Liver (tissue), 8 donors: ENCODE measurements at regions not wholly inside any gene's neighbourhood (a gene's known extent, or its start where the extent isn't known, plus 50 kb on each side); places are given as distances from the start of the nearest gene placed in this dataset.

Experiments used
- DNase-seq: peaks from one replicate; pipeline ENCODE4 v3.0.0-alpha.2; 2017; ENCODE audit warnings: low spot score
- H3K27ac ChIP-seq, 2 donors: one replicate each; pipeline ENCODE4 v1.7.0; 2013; ENCODE audit warnings: inconsistent platforms in 2 of 2, low read length in 2 of 2, control low read depth in 1 of 2, low read depth in 1 of 2, mild to moderate bottlenecking in 1 of 2
- H3K27me3 ChIP-seq, 4 donors: one replicate each; pipeline versions ENCODE4 v1.6.1 to v1.7.0; 2013; ENCODE audit warnings: low read length in 3 of 4, inconsistent platforms in 1 of 4, mild to moderate bottlenecking in 1 of 4, moderate library complexity in 1 of 4; ENCODE audit not compliant: control insufficient read depth in 4 of 4, insufficient read depth in 4 of 4
- H3K36me3 ChIP-seq, 4 donors: one replicate each; pipeline versions ENCODE4 v1.6.1 to v1.7.0; 2013; ENCODE audit warnings: low read length in 3 of 4, mild to moderate bottlenecking in 3 of 4, low read depth in 1 of 4, moderate library complexity in 1 of 4; ENCODE audit not compliant: control insufficient read depth in 4 of 4, insufficient read depth in 3 of 4
- H3K4me1 ChIP-seq, 4 donors: one replicate each; pipeline versions ENCODE4 v1.6.1 to v1.7.0; 2013; ENCODE audit warnings: low read length in 3 of 4, mild to moderate bottlenecking in 3 of 4, moderate library complexity in 1 of 4; ENCODE audit not compliant: control insufficient read depth in 4 of 4, insufficient read depth in 4 of 4
- H3K4me3 ChIP-seq, 3 donors: one replicate each; pipeline versions ENCODE4 v1.6.1 to v1.7.0; 2013; ENCODE audit warnings: low read length in 3 of 3, control low read depth in 1 of 3, low read depth in 1 of 3, mild to moderate bottlenecking in 1 of 3
- H3K9ac ChIP-seq, 2 donors: one replicate each; pipeline ENCODE4 v1.7.0; 2013; ENCODE audit warnings: low read length in 2 of 2, mild to moderate bottlenecking in 2 of 2, moderate library complexity in 2 of 2, control low read depth in 1 of 2, low read depth in 1 of 2
- H3K9me3 ChIP-seq, 4 donors: one replicate each; pipeline versions ENCODE4 v1.6.1 to v1.7.0; 2013; ENCODE audit warnings: low read length in 3 of 4; ENCODE audit not compliant: control insufficient read depth in 4 of 4
- EGR1 ChIP-seq, 2 donors: IDR thresholded peaks; 2 replicates each; pipeline ENCODE4 v1.6.1; 2016 to 2018; ENCODE audit warnings: antibody characterized with exemption in 2 of 2, low read depth in 2 of 2
- FOXA1 ChIP-seq: IDR thresholded peaks from 2 replicates; pipeline ENCODE4 v1.6.1; 2016; ENCODE audit warnings: antibody characterized with exemption
- FOXA2 ChIP-seq: IDR thresholded peaks from 2 replicates; pipeline ENCODE4 v1.6.1; 2016; ENCODE audit warnings: antibody characterized with exemption
- GABPA ChIP-seq, 2 donors: IDR thresholded peaks in 1 of 2; conservative IDR thresholded peaks in 1 of 2; 2 replicates each; pipeline ENCODE4 v1.6.1; 2016; ENCODE audit warnings: antibody characterized with exemption in 2 of 2, mild to moderate bottlenecking in 1 of 2, moderate library complexity in 1 of 2
- HNF4G ChIP-seq: IDR thresholded peaks from 2 replicates; pipeline ENCODE4 v1.6.1; 2016; ENCODE audit warnings: antibody characterized with exemption
- JUND ChIP-seq, 2 donors: IDR thresholded peaks; 2 replicates each; pipeline ENCODE4 v1.6.1; 2016; ENCODE audit warnings: antibody characterized with exemption in 2 of 2
- NR2F2 ChIP-seq: IDR thresholded peaks from 2 replicates; pipeline ENCODE4 v1.6.1; 2016; ENCODE audit warnings: antibody characterized with exemption
- RAD21 ChIP-seq, 2 donors: IDR thresholded peaks; 2 replicates each; pipeline ENCODE4 v1.6.1; 2016; ENCODE audit warnings: antibody characterized with exemption in 2 of 2, mild to moderate bottlenecking in 2 of 2
- RXRA ChIP-seq, 2 donors: IDR thresholded peaks; 2 replicates each; pipeline ENCODE4 v1.6.1; 2017 to 2018; ENCODE audit warnings: antibody characterized with exemption in 2 of 2, mild to moderate bottlenecking in 1 of 2
- SP1 ChIP-seq: IDR thresholded peaks from 2 replicates; pipeline ENCODE4 v1.6.1; 2018; ENCODE audit warnings: antibody characterized with exemption, mild to moderate bottlenecking
- YY1 ChIP-seq: IDR thresholded peaks from 2 replicates; pipeline ENCODE4 v1.6.1; 2016; ENCODE audit warnings: antibody characterized with exemption, mild to moderate bottlenecking
- WGBS: extraction: QIAGEN DNeasy Blood & Tissue Kit; methylation state at CpG from one replicate; pipeline ENCODE4 v1.1.7; 2013; 5-methylcytosine and 5-hydroxymethylcytosine counted together
- TF ChIP-seq, protein P1 (sequence below): IDR thresholded peaks from 2 replicates; pipeline ENCODE4 v1.6.1; 2016; ENCODE audit warnings: antibody characterized with exemption
- TF ChIP-seq, protein P2 (sequence below): IDR thresholded peaks from 2 replicates; pipeline ENCODE4 v1.6.1; 2016; ENCODE audit warnings: antibody characterized with exemption
- TF ChIP-seq, protein P3 (sequence below): IDR thresholded peaks from 2 replicates; pipeline ENCODE4 v1.6.1; 2016; ENCODE audit warnings: antibody characterized with exemption
- TF ChIP-seq, protein P4 (sequence below): fragments of 150-350 bp; IDR thresholded peaks from 2 replicates; pipeline ENCODE4 v1.5.1; 2017; ENCODE audit warnings: improper control_type of control experiment, low read depth, low read length; ENCODE audit not compliant: missing input control
- TF ChIP-seq, protein P5 (sequence below): IDR thresholded peaks from 2 replicates; pipeline ENCODE4 v1.6.1; 2016; ENCODE audit warnings: antibody characterized with exemption, mild to moderate bottlenecking
- donor health status: healthy.
- donor health status: healthy.
- donor health status: healthy.
- donor health status: healthy.
- donor health status: healthy.

DNA sequence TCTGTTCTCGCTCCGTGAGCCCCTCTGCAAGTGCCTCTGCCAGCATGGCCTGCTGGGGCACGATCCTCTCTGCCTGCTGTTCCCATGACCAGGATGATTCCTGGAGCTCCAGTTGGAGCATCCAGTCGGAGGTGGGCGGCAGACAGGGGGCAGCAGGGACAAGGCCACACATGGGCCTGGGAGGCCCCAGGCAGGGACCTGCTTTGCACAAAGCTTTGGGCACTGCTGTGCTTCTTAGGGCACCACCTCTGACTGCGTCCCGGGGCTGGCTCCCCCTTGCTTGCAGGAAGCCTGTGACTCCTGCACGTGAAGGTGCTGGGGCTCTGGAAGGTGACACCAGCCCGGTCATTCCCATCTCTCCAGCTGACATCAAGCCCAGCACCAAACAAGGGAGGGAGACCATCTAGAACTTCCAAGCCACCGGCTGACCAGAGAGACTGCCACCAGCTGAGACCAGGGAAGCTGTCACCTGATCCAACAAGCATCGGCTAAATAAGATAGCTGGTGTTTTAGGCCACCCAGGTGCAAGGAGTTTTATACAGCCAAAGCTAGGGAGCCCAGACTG, 174.8 kb upstream of the FOXD4L5 start:
- Histone ChIP-seq H3K9me3 (no peaks in the 10 kb centered on the region), H3K27me3 (no peaks in the 10 kb centered on the region), H3K36me3 (no peaks in the 10 kb centered on the region), H3K4me1 (no peaks in the 10 kb centered on the region), H3K9ac (no peak overlapping the region), H3K4me3 (no peak overlapping the region), H3K27ac (no peak overlapping the region)
- TF ChIP-seq, protein P1, sequence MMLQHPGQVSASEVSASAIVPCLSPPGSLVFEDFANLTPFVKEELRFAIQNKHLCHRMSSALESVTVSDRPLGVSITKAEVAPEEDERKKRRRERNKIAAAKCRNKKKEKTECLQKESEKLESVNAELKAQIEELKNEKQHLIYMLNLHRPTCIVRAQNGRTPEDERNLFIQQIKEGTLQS, result no peak
- TF ChIP-seq SP1, result no peak
- TF ChIP-seq, protein P2, sequence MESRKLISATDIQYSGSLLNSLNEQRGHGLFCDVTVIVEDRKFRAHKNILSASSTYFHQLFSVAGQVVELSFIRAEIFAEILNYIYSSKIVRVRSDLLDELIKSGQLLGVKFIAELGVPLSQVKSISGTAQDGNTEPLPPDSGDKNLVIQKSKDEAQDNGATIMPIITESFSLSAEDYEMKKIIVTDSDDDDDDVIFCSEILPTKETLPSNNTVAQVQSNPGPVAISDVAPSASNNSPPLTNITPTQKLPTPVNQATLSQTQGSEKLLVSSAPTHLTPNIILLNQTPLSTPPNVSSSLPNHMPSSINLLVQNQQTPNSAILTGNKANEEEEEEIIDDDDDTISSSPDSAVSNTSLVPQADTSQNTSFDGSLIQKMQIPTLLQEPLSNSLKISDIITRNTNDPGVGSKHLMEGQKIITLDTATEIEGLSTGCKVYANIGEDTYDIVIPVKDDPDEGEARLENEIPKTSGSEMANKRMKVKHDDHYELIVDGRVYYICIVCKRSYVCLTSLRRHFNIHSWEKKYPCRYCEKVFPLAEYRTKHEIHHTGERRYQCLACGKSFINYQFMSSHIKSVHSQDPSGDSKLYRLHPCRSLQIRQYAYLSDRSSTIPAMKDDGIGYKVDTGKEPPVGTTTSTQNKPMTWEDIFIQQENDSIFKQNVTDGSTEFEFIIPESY, result no peak
- no peak for DNase-seq
- WGBS, result 77% methylated on average over 11 of the region's 11 CpGs

DNA sequence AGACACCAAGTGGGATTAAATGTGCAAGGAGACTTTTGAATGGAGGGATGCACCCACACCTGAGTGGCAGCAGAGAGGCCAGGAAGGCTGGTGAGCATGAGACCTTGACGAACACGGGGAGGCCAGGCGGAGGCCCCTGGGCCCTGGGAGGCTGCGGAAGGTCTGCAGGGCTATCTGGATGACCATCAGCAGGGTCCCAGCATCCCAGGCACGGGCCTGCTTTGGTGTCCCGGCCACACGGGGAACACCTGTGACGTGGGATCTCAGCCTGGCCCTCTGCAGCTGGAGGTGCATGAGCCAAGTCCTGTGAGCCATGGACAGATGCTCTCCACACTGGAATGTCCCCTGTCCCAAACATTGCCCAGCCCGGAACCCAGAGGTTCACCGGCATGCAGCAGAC, 174.0 kb upstream of the FOXD4L5 start:
- H3K27me3 ChIP-seq, result no peaks in the 10 kb centered on the region
- 84% methylated on average over 10 of the region's 10 CpGs for WGBS

DNA sequence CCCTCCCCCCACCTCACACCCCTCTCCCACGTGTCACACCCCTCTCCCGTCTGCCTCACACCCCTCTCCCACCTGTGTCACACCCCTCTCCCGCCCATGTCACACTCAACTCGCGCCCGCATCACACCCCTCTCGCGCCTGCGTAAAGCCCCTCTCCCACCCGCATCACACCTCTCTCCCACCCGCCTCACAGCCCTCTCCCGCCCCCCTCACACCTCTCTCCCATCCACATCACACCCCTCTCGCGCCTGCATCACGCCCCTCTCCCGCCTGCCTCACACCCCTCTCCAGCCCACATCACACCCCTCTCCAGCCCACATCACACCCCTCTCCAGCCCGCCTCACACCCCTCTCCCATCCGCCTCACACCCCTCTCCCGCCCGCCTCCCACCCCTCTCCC, 173.5 kb upstream of the FOXD4L5 start:
- TF ChIP-seq EGR1 (IDR thresholded peaks at IDR 0.05; ENCODE audit: low read depth in 2 of 2) (no peak), RAD21 (IDR thresholded peaks at IDR 0.05) (no peak), RXRA (IDR thresholded peaks at IDR 0.05) (no peak), GABPA (IDR thresholded peaks at IDR 0.05 in 1 of 2, conservative IDR thresholded peaks at IDR 0.05 in 1 of 2) (no peak), NR2F2 (no peak), FOXA1 (no peak), YY1 (no peak), FOXA2 (no peak), SP1 (no peak), JUND (IDR thresholded peaks at IDR 0.05) (no peak), HNF4G (no peak)
- TF ChIP-seq, protein P3, sequence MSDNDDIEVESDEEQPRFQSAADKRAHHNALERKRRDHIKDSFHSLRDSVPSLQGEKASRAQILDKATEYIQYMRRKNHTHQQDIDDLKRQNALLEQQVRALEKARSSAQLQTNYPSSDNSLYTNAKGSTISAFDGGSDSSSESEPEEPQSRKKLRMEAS, result no peak
- TF ChIP-seq, protein P4, sequence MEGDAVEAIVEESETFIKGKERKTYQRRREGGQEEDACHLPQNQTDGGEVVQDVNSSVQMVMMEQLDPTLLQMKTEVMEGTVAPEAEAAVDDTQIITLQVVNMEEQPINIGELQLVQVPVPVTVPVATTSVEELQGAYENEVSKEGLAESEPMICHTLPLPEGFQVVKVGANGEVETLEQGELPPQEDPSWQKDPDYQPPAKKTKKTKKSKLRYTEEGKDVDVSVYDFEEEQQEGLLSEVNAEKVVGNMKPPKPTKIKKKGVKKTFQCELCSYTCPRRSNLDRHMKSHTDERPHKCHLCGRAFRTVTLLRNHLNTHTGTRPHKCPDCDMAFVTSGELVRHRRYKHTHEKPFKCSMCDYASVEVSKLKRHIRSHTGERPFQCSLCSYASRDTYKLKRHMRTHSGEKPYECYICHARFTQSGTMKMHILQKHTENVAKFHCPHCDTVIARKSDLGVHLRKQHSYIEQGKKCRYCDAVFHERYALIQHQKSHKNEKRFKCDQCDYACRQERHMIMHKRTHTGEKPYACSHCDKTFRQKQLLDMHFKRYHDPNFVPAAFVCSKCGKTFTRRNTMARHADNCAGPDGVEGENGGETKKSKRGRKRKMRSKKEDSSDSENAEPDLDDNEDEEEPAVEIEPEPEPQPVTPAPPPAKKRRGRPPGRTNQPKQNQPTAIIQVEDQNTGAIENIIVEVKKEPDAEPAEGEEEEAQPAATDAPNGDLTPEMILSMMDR, result no peak
- TF ChIP-seq, protein P5, sequence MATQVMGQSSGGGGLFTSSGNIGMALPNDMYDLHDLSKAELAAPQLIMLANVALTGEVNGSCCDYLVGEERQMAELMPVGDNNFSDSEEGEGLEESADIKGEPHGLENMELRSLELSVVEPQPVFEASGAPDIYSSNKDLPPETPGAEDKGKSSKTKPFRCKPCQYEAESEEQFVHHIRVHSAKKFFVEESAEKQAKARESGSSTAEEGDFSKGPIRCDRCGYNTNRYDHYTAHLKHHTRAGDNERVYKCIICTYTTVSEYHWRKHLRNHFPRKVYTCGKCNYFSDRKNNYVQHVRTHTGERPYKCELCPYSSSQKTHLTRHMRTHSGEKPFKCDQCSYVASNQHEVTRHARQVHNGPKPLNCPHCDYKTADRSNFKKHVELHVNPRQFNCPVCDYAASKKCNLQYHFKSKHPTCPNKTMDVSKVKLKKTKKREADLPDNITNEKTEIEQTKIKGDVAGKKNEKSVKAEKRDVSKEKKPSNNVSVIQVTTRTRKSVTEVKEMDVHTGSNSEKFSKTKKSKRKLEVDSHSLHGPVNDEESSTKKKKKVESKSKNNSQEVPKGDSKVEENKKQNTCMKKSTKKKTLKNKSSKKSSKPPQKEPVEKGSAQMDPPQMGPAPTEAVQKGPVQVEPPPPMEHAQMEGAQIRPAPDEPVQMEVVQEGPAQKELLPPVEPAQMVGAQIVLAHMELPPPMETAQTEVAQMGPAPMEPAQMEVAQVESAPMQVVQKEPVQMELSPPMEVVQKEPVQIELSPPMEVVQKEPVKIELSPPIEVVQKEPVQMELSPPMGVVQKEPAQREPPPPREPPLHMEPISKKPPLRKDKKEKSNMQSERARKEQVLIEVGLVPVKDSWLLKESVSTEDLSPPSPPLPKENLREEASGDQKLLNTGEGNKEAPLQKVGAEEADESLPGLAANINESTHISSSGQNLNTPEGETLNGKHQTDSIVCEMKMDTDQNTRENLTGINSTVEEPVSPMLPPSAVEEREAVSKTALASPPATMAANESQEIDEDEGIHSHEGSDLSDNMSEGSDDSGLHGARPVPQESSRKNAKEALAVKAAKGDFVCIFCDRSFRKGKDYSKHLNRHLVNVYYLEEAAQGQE, result no peak
- TF ChIP-seq, protein P2, result no peak
- TF ChIP-seq, protein P1, result no peak
- Histone ChIP-seq H3K4me3 (no peak overlapping the region), H3K36me3 (no peaks in the 10 kb centered on the region), H3K4me1 (no peaks in the 10 kb centered on the region), H3K27me3 (no peaks in the 10 kb centered on the region), H3K9me3 (no peaks in the 10 kb centered on the region), H3K9ac (no peak overlapping the region), H3K27ac (no peak overlapping the region)
- DNase-seq, result no peak
- 90% methylated on average over 20 of the region's 20 CpGs for WGBS

More for the DNA sequence above, 174.0 kb upstream of the FOXD4L5 start:
- no peak overlapping the region for H3K9ac ChIP-seq
- no peak overlapping the region for H3K4me3 ChIP-seq
- no peaks in the 10 kb centered on the region for H3K4me1 ChIP-seq
- TF ChIP-seq, protein P1, result no peak
- TF ChIP-seq HNF4G (no peak), RXRA (IDR thresholded peaks at IDR 0.05) (no peak), JUND (IDR thresholded peaks at IDR 0.05) (no peak), FOXA2 (no peak)
- DNase-seq, result no peak
- H3K9me3 ChIP-seq, result no peaks in the 10 kb centered on the region
- H3K27ac ChIP-seq, result no peak overlapping the region
- no peaks in the 10 kb centered on the region for H3K36me3 ChIP-seq
